DMS 273 (cell line): ENCODE measurements at regions not wholly inside any gene's neighbourhood (a gene's known extent, or its start where the extent isn't known, plus 50 kb on each side); places are given as distances from the start of the nearest gene placed in this dataset.

ENCODE experiments used
- DNase-seq: peaks from one replicate; lab custom pipeline; 2025; ENCODE audit not compliant: unreplicated experiment; lab: John Stamatoyannopoulos, UW

GRCh38 chr4:81963763-81964020 lies 410.1 kb downstream of the HNRNPD start:
- DNase-seq, result no peak

GRCh38 chr4:81963015-81963762 lies 410.6 kb downstream of the HNRNPD start:
- no peak for DNase-seq

- no peak for DNase-seq
Observed at GRCh38 chr4:81960961-81961360, 412.8 kb downstream of the HNRNPD start.

- no peak for DNase-seq
Observed at GRCh38 chr4:81954271-81954670, 419.5 kb downstream of the HNRNPD start.

- DNase-seq, result no peak
Observed at GRCh38 chr4:81951891-81952455, 421.8 kb downstream of the HNRNPD start.

- peak; percentile 3 for DNase-seq
Observed at GRCh38 chr4:81946996-81947395, 426.8 kb downstream of the HNRNPD start.

GRCh38 chr4:81930506-81931238 lies 443.1 kb downstream of the HNRNPD start:
- no peak for DNase-seq

- DNase-seq, result no peak
Observed at GRCh38 chr4:81923140-81923539, 450.7 kb downstream of the HNRNPD start.

- no peak for DNase-seq
Observed at GRCh38 chr4:81922313-81922712, 450.6 kb upstream of the RASGEF1B start.

- DNase-seq, result no peak
Observed at GRCh38 chr4:81921751-81922159, 450.0 kb upstream of the RASGEF1B start.

- peak; percentile 3 for DNase-seq
Observed at GRCh38 chr4:81919810-81920209, 448.1 kb upstream of the RASGEF1B start.

- peak; percentile 54 for DNase-seq
Observed at GRCh38 chr4:81919223-81919622, 447.5 kb upstream of the RASGEF1B start.

GRCh38 chr4:81915430-81915829 lies 443.7 kb upstream of the RASGEF1B start:
- no peak for DNase-seq

GRCh38 chr4:81914623-81915022 lies 442.9 kb upstream of the RASGEF1B start:
- DNase-seq, result no peak

- peak; percentile 82 for DNase-seq
Observed at GRCh38 chr4:81913427-81913879, 441.7 kb upstream of the RASGEF1B start.

- DNase-seq, result no peak
Observed at GRCh38 chr4:81912376-81913030, 440.8 kb upstream of the RASGEF1B start.

GRCh38 chr4:81906905-81907304 lies 435.2 kb upstream of the RASGEF1B start:
- no peak for DNase-seq

GRCh38 chr4:81905971-81906370 lies 434.3 kb upstream of the RASGEF1B start:
- no peak for DNase-seq

- DNase-seq, result no peak
Observed at GRCh38 chr4:81904121-81904520, 432.4 kb upstream of the RASGEF1B start.

- no peak for DNase-seq
Observed at GRCh38 chr4:81903212-81903611, 431.5 kb upstream of the RASGEF1B start.

GRCh38 chr4:81898862-81899504 lies 427.3 kb upstream of the RASGEF1B start:
- no peak for DNase-seq
